ENCODE measurements at regions not wholly inside any gene's neighbourhood (a gene's known extent, or its start where the extent isn't known, plus 50 kb on each side); places are given as distances from the start of the nearest gene placed in this dataset.

DNA sequence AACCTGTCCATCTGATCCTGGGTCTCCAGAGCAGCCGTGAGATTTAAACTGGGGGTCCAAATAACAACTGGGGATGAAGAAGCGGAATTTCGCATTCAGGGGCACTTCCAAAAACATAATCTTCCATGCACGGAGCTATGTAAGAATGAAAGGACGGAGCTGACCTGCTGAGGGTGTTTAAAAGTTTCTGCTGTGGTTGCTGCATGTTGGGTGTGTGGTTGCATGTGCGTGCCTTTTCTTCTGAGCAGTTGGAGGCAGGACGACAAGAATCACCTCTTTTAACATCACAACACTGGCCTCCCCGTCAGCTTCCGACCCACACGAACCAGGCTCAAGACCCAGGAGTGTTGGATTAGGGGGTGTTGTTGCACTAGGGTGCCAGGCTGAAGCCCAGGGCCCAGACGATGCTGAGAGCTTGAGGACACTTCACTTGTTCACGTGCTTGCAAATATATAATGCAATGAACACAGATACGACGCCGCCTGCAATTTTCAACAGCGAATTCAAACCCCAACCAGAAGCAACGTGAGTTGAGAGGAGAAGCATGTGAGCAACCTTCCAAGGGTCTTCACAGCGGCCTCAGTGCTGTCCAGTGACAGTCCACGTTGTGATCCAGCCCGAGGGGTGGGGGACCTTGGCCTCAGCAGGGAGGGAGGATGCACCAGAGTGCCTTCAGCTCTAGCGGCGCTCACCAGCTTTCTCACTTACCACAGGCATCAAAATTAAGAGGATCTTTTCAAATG lies 76.0 kb upstream of the SALL3 start:
- DNase-seq (ENCODE audit: low spot score), result no peak

DNA sequence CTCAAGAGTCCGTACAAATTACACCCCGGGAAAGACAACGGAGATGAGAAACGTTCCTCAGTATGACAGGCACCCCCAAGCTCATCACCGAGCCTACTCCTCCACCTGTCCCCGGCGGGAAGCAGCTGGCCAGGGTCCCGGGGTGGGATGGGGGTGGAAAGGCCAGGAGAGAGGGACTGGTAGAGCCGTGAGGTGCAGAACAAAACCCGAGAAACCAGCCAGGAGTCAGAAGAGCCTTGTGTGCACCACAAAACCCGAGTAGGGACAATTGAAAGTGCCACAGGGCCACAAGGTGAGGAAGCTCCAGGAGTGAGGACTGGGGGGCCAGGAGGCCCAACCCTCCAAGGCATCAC lies 75.5 kb upstream of the SALL3 start:
- DNase-seq (ENCODE audit: low spot score), result no peak

DNA sequence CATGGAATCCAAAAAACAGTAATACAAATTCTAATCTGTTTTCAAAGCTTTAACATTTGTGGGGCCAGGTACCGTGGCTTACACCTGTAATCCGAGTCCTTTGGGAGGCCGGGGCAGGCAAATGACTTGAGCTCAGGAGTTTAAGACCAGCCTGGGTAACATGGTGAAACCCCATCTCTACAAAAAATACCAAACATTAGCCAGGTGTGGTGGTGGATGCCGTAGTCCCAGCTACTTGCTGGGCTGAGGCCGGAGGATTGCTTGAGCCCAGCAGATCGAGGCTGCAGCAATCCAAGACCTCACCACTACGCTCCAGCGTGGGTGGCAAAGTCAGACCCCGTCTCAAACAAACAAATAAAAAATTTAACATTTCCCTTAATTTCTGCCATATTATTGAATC lies 74.3 kb upstream of the SALL3 start:
- DNase-seq (ENCODE audit: low spot score), result no peak

DNA sequence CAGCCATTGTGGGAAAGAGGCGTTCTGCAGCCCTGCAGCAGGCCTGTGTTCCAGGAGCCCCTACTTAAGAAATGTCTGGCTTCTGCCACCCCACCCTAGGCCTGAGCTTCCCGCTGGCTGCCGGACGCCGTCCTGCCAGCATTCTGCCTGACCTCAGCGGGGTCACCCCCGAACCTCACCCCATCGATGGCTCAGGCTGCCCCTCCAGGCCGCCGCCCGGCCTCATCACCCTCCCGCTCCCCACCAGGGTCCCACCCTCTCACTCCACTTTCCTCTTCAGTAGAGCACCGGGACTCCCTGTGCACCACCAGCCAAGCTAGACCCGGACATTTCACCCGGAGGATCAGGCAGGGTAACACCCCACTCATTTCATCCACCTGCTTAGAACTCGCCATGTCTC lies 73.6 kb upstream of the SALL3 start:
- DNase-seq (ENCODE audit: low spot score), result no peak

DNA sequence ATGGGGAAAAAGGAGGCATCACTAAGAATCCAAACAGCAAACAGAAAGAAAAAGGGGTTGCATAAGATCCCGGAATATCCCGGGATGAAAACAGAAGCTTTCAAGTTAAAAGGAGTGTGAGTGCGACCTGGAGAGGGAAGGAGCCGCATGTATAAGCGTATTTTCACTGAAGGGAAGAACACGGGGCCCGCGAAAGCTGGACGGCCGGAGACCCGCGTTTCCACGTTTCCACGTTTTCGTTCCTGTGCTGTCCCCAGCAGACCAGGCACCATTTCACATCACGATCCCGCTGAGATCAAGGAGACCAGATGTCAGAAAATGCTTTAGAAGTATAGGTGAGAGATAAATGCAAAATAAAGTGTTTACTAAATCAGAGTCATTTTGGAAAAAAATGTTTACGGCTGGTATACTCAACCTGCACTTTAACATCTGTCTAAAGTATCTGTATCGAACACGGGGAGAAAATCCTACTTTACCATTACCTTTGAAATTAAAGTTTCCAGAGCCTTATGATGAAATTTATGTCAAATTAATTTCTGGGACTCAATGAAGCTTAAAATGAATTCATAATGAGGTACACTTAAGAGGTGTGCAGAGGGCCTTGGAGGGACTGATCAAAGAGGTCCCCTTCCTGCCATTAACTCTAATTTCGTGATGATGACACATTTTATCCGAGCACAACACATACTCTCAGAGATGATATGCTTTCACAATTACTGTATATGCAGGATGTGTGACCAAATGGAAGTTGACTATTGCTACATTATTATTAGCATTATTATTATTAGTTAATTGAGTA lies 71.0 kb upstream of the SALL3 start:
- no peak for DNase-seq (ENCODE audit: low spot score)

DNA sequence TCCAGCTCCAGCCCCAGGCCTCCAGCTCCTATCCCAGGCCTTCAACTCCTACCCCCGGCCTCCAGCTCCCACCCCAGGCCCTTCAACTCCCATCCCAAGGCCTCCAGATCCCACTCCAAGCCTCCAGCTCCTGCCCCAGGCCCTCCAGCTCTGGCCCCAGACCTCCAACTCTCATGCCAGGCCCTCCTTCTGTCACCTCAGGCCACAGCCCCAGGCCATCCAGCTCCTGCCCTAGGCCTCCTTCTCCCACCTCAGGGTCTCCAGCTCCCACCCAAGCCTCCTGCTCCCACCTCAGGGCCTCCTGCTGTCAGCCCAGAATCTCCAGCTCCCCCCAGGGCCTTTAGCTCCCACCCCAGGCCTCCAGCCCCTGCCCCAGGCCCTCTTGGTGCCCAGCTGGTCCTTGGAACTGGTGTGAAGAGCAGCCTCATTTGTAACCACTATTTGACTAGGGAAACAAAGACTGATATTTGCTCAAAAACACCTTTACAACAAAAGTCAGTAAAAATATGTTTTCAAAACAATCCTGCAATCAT lies 67.8 kb upstream of the SALL3 start:
- DNase-seq (ENCODE audit: low spot score), result no peak

DNA sequence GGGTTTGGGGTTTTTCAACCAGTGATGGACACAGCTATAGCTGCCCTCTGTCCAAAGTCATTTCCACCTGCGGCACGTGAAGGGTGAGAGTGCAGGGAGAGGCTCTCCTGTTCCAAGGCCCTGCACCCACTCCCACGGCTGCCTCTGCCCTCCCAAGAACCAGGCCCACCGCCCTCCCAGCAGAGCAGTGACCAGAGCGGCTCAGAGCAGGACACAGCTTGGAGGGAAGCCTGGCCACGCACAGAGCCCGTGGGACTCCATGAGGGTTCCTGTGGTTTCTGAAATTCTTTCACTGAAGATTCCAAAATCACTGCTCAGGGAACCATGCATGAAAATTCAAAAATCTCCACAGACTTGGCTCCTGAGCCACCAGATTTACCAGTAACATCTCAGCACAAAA lies 67.3 kb upstream of the SALL3 start:
- DNase-seq (ENCODE audit: low spot score), result no peak

DNA sequence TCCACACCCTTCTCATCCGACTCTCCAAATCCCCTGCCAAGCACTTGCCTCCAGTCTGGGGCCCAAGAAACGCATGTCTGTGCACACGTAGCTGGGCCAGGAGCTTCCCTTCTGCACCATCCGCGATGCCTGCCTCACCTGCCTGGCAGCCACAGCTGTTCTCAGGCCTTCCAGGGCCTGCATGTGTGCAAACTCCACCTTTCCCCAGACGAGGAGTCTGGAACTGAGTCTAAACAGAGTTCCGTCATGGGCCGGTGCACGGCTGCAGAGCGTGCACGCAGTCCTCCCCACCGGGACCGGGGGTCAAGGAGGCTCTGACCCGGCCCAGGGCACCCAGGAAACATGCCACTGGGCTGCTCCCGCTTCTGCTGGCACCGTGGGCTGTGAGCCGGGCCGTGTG lies 66.8 kb upstream of the SALL3 start:
- no peak for DNase-seq (ENCODE audit: low spot score)

DNA sequence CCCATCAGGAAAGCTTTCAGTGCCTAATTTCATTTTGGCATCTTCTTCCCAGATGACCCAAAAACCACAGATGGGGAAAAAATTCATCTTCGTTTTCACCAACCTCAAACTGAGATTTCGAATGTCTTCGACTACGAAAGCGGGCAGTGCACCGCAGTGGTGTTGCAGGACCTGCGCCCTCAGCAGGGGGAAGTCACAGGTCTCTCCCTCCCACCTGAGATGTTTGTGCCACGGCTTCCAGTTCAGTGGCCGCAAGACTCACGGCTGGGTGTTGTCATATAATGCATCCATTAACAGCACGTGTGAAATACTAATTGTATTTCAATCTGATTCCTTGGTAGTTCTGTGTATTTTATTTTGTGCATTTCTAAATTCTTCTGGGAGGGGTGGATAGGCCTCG lies 66.2 kb upstream of the SALL3 start:
- DNase-seq (ENCODE audit: low spot score), result no peak

DNA sequence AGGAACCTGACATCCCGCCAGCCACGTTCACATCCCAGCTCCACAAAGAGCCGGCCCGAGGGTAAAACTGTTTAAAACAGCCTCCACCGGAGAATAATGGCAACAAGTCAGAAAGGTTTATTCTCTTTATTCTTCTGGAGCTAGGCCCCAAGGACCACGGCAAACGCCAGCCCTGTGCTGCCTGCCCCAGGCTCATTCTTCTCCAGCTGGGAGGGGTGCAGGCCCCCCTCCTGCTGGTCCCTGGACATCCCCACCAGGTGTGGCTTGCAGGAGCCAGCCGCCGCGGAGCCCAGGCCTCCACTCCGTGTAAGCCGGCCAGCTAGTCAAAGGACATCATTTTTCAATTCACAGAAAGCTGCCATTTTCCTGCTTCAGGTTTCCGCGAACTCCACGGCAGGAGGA lies 65.8 kb upstream of the SALL3 start:
- DNase-seq (ENCODE audit: low spot score), result no peak

DNA sequence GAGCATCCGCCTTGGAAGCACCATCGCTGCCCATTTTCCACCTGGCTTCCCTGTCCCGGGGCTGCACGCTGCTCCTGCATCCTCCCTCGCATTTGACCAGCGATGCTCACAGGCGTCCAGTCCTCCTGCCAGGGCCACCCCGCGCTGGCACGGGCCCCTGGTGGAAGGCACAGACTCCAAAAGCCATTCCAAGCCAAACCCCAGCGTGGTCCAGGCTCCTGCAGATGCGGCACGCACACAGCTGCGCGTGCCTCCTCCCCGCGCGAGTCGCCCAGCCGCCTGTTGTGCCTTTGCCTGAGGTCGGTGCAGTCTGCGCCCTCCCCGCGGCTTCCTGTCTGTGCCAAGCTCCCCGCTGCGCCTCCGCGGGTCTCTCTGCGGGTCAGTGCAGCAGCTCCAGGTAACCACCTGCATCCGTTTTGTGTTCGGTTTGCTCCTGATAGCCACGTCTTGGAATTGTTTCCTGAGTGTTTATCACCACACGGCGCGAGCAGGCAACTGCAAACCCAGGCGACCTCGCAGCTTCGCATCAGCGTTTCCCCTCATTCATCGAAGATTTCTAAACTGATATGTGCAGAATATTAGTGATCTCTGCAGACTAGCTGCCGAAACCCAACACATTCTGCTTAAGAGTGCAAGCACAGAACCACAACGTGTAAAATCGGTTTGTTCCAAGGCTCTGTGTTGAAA lies 65.2 kb upstream of the SALL3 start:
- DNase-seq (ENCODE audit: low spot score), result no peak

DNA sequence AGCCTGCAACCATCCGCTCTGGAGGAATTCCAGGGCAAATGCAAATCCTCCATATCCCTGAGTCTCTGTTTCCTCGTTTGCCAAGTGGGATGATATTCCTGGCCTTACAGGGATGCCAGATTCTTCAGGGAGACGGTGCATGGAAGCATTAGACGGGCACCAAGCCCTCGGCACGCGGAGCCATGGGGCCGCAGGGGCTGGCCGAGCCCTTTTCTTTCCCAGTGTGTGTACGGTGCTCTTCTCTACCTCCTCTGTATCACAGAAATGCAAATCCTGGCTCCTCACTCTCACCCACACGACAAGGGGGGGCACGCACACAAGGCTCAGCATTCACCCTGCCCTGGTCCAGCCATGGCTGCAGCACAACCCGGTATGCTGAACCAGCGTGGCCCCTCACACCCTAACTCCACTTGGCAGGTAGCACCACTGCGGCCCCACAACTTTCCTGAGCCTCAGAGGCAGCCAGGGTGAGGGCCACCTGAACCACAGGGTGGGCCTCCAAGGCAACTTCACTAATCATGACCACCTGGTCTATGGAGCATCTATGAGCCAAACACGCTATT lies 64.1 kb upstream of the SALL3 start:
- no peak for DNase-seq (ENCODE audit: low spot score)

DNA sequence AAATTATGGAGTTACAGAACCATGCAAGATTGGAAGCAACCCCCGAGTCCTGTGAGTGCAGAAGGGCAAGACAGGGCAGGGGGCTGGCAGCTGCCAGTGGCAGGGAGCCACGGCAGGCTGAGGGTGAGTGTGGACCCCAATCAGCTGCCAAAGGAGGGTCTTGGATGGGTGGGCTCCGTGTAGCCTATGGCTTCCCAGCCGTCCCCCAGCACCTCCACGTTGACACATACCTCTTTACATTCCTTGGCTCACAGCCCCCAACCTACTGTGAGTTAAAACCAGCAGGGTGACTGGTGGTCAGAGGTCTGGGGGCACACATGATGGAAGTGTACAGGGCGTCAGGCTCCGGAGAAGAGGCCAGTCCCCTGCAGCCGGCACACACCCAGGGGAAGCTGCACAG lies 60.9 kb upstream of the SALL3 start:
- DNase-seq (ENCODE audit: low spot score), result no peak

DNA sequence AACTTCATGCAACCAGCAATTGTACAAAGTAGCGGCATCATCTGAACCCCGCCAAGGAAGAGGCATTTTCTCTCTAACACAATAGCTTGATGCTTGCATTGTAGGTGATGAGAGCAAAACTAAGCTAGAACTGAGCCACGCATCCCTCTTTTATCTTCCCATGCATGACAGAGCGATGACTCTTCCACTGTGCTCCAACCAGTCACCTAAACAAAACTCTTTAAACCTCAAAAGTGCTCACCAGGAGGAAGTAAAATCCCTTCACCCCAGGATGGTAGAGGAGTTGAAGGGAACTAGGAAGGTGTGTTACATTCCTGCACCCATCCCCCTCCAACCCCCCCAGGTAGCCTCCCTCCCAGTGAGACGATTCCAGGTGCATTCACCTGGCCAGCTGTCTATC lies 59.7 kb upstream of the SALL3 start:
- no peak for DNase-seq (ENCODE audit: low spot score)

DNA sequence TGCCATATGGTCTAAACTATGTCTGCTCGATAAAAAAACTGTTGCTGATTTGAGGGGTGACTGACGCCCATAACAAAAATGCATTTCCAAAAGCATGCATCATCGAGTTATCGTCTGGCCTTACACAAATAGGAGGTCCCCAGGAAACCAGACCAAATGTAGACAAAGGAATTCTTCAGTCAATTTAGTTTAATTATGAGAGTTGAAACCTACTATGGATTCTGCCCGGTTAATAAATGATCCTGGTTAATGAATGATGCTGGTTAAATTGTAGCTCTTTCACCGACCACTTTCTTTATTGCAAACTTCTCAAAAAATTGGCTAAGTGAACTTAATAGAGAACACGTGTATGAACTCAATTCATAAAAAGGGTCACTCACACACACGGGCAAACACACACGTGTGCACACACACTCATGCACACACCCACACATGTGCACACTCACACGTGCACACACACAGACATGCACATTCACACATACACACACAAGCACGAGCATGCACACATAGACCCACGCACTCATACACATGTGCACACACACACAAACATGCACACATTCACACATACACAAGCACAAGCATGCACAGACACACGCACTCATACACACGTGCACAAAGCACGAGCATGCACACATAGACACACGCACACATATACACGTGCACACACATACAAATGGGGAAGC lies 59.0 kb upstream of the SALL3 start:
- DNase-seq (ENCODE audit: low spot score), result no peak

DNA sequence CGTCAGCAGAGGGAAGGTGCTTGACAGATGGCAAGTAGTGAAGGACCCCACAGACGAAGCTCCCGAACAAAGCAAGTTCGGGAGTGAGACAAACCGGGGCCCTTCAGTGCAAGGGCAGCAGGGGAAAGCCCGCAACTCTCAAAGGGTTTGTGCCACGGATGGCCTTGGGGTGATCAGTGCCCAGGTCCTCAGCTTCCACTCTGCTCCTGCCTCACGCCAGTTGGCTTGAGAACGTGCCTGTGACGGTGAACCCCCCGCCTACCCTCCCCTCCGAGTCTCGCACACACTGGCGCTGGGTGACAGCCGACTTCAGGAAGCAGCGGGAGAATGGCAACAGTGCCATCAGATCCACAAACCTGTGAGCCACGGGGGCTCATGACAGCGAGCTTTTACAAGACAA lies 56.8 kb upstream of the SALL3 start:
- no peak for DNase-seq (ENCODE audit: low spot score)

DNA sequence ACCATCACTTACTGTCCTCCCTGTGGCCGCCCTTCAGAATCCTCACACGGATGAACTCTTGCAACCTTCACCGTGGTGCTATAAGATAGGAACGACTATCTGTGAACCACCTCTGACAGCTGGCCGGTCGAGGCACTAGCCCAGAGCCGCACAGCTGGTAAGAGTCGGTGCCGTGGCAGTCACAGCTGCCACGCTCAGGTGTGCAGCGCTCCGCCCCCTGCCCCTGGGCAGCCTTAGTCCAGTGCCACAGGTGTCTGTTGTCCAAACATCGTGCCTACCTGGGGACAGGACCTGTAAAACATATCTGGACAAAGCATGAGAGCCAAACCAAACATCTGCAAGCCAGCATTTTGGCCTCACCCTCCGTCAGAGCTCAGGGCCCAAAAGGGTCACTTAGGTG lies 55.3 kb upstream of the SALL3 start:
- DNase-seq (ENCODE audit: low spot score), result no peak

DNA sequence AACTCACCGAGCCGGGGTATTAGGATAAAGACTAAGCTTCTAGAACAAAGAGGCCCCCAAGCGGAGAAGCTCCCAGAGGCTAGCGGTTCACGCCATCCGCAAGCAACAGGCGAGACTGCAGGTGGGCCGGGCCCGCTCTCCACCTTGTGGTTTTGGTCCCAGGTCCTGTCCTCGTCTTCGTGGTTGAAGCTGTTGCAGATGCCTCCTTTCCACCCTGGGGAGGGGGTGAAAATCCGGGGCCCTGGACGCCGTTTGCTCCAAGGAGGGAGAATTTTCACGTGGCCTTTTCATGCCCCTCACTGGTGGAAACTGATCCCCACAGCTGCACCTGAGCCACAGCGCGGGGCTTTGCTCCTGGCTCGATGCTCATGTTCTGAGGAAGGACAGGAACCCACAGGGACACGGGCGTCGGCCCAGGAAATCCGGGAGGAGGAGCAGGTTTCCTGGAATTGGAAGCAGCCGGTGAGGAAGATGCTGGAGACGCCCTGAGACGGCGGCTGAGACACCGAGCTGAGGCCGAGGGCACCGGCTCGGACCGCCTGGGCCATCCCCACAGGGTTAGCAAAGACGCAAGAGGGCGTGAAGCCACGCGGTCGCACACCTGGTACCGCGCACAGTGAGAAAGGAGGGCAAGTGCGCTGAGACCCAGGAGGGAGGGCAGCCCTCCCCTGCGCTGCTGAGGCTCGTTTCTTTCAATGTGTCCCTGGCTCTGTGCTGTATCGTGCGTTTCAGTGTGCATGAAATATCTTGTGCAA lies 54.7 kb upstream of the SALL3 start:
- no peak for DNase-seq (ENCODE audit: low spot score)

DNA sequence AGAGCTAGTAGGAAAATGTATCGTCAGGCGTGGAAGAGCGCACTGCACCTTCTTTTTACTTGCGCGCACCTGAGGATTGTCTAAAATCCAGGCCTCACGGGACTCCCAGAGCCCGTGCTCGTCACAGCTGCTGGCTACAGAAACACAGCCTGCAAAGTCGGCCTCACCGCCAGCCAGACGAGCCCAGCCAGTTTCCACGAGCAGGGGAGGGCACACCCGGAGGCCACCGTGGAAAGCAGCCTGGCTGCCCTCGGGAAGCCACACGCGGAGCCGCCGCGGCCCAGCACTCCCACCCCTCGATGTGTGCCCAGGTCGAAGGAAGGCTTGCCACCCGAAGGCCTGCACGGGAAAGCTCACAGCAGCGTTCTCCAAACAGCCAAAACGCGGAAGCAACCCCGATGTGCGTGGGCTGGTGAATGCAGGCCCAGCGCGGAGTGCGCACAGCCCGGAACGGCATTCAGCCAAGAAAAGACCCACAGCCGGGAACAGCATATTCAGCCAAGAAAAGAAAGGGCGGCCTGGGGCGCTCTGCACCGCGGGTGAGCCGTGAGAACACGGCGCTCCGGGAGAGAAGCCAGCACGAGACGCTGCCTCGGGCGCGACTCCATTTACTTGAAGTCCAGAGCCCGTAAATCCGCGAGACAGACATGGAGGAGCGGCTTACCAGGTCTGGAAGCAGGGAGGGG lies 53.9 kb upstream of the SALL3 start:
- no peak for DNase-seq (ENCODE audit: low spot score)

DNA sequence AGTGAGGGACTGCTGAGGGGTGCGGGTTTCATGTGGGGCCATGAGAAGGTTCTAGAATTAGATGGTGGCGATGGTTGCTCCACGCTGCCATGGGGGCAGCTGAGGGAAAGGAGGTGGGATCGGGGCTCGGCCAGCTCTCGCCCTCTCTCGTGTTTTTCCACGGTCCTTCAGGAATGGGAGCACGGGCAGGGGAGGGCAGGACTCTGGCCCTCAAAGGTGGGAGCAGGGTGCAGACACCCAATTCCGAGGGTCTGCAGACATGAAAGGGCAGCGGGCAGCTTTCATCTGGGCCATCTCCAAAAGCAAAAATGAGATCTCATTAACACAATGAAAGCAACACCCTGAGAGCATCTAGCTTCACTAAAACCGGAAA lies 53.4 kb upstream of the SALL3 start:
- no peak for DNase-seq (ENCODE audit: low spot score)

DNA sequence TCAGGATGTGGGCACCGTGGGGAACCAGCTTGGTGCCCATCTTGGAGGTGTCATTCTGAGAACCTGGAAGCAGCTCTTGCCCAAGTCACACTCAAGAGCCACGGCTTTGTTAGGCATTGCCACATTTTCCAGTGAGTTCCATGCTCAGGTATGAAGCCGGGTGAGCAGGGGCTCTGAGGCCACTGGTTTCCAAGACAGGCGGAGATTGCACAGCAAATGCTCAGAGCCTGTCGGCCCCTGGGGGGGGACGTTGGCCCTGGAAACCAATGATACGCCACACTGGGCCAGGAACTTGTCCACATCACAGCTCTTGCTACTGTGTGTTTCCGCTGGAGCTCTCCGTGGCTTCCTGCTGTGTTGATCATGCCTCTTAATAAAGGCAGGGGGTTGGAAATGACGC lies 52.5 kb upstream of the SALL3 start:
- DNase-seq (ENCODE audit: low spot score), result no peak
